ENCODE measurements at regions not wholly inside any gene's neighbourhood (a gene's known extent, or its start where the extent isn't known, plus 50 kb on each side); places are given as distances from the start of the nearest gene placed in this dataset.
A peak's percentile ranks its signal among the peaks of the same experiment; 100 is the strongest.

- no peaks in the 10 kb centered on the region for H3K4me1 Mint-ChIP-seq (ENCODE audit: insufficient read depth, unreplicated experiment)
- POLR2A ChIA-PET, result no interaction called here
- no TSS peak for BruUV-seq (replicated peaks)
- TF ChIP-seq CTCF (IDR thresholded peaks at IDR 0.05; ENCODE audit: unreplicated experiment), result peak; percentile 53
- H3K4me3 Mint-ChIP-seq (ENCODE audit: unreplicated experiment), result no peak overlapping the region
- intact Hi-C loops (cut with micrococcal nuclease), result loop anchor here (1.0 to 2.0 kb wide), 3 partner anchors 579 to 1014 kb away; no protein-coding TSS in a partner anchor
- no peaks in the 10 kb centered on the region for H3K36me3 Mint-ChIP-seq (ENCODE audit: insufficient read depth, unreplicated experiment)
- peaks cover 44% of the 10 kb centered on the region for H3K27me3 Mint-ChIP-seq (ENCODE audit: insufficient read depth, unreplicated experiment)
- CTCF ChIA-PET, result interaction anchor here (0.5 to 2.8 kb wide), 4 partner anchors 302 to 1015 kb away, joined by 3 to 27 read pairs (median 6); no protein-coding TSS in a partner anchor
- H3K27ac Mint-ChIP-seq (ENCODE audit: low read depth, unreplicated experiment), result no peak overlapping the region
- no peaks in the 10 kb centered on the region for H3K9me3 Mint-ChIP-seq (ENCODE audit: unreplicated experiment)
- peak; percentile 30 for DNase-seq (ENCODE audit: unreplicated experiment)
These were observed 703.5 kb upstream of the SEMA3D start for GRCh38 chr7:85890244-85890811.

- CTCF ChIA-PET, result no interaction called here
- peaks cover 32% of the 10 kb centered on the region for H3K27me3 Mint-ChIP-seq (ENCODE audit: insufficient read depth, unreplicated experiment)
- intact Hi-C loops (cut with micrococcal nuclease), result no loop called here
- no peak overlapping the region for H3K4me3 Mint-ChIP-seq (ENCODE audit: unreplicated experiment)
- no peaks in the 10 kb centered on the region for H3K36me3 Mint-ChIP-seq (ENCODE audit: insufficient read depth, unreplicated experiment)
- no peak for TF ChIP-seq CTCF (IDR thresholded peaks at IDR 0.05; ENCODE audit: unreplicated experiment)
- H3K27ac Mint-ChIP-seq (ENCODE audit: low read depth, unreplicated experiment), result no peak overlapping the region
- POLR2A ChIA-PET, result interaction anchor here (0.7 kb wide), 1 partner anchor 914 kb away, joined by 4 read pairs; no protein-coding TSS in a partner anchor
- no TSS peak for BruUV-seq (replicated peaks)
- no peaks in the 10 kb centered on the region for H3K9me3 Mint-ChIP-seq (ENCODE audit: unreplicated experiment)
- DNase-seq (ENCODE audit: unreplicated experiment), result no peak
- no peaks in the 10 kb centered on the region for H3K4me1 Mint-ChIP-seq (ENCODE audit: insufficient read depth, unreplicated experiment)
These were observed 700.3 kb upstream of the SEMA3D start for GRCh38 chr7:85887133-85887532.

- no peaks in the 10 kb centered on the region for H3K4me1 Mint-ChIP-seq (ENCODE audit: insufficient read depth, unreplicated experiment)
- H3K27ac Mint-ChIP-seq (ENCODE audit: low read depth, unreplicated experiment), result no peak overlapping the region
- no peak for DNase-seq (ENCODE audit: unreplicated experiment)
- ChIA-PET CTCF (no interaction called here), POLR2A (no interaction called here)
- H3K9me3 Mint-ChIP-seq (ENCODE audit: unreplicated experiment), result no peaks in the 10 kb centered on the region
- H3K36me3 Mint-ChIP-seq (ENCODE audit: insufficient read depth, unreplicated experiment), result no peaks in the 10 kb centered on the region
- BruUV-seq (replicated peaks), result no TSS peak
- peaks cover 25% of the 10 kb centered on the region for H3K27me3 Mint-ChIP-seq (ENCODE audit: insufficient read depth, unreplicated experiment)
- no peak for TF ChIP-seq CTCF (IDR thresholded peaks at IDR 0.05; ENCODE audit: unreplicated experiment)
- intact Hi-C loops (cut with micrococcal nuclease), result no loop called here
- no peak overlapping the region for H3K4me3 Mint-ChIP-seq (ENCODE audit: unreplicated experiment)
These were observed 695.5 kb upstream of the SEMA3D start for GRCh38 chr7:85882335-85882734.

GRCh38 chr7:85875398-85875797 lies 688.5 kb upstream of the SEMA3D start:
- ChIA-PET CTCF (interaction anchor here (0.7 kb wide), 1 partner anchor 10 kb away, joined by 3 read pairs; no protein-coding TSS in a partner anchor), POLR2A (interaction anchor here (0.7 kb wide), 1 partner anchor 24 kb away, joined by 3 read pairs; no protein-coding TSS in a partner anchor)
- no peak overlapping the region for H3K4me3 Mint-ChIP-seq (ENCODE audit: unreplicated experiment)
- no peaks in the 10 kb centered on the region for H3K36me3 Mint-ChIP-seq (ENCODE audit: insufficient read depth, unreplicated experiment)
- BruUV-seq (replicated peaks), result no TSS peak
- H3K27me3 Mint-ChIP-seq (ENCODE audit: insufficient read depth, unreplicated experiment), result peaks cover 41% of the 10 kb centered on the region
- H3K9me3 Mint-ChIP-seq (ENCODE audit: unreplicated experiment), result no peaks in the 10 kb centered on the region
- no peak for TF ChIP-seq CTCF (IDR thresholded peaks at IDR 0.05; ENCODE audit: unreplicated experiment)
- no peaks in the 10 kb centered on the region for H3K4me1 Mint-ChIP-seq (ENCODE audit: insufficient read depth, unreplicated experiment)
- intact Hi-C loops (cut with micrococcal nuclease), result no loop called here
- H3K27ac Mint-ChIP-seq (ENCODE audit: low read depth, unreplicated experiment), result no peak overlapping the region
- no peak for DNase-seq (ENCODE audit: unreplicated experiment)

All from MCF 10A (cell line).